Activated T-helper 1 cell treated with Interleukin-2 at 50 U/mL for 16 hours (primary cell): ENCODE measurements at regions not wholly inside any gene's neighbourhood (a gene's known extent, or its start where the extent isn't known, plus 50 kb on each side); places are given as distances from the start of the nearest gene placed in this dataset.

Source experiments
- DNase-seq: peaks from one replicate; pipeline ENCODE4 v3.0.0-alpha.2; 2020; ENCODE audit warnings: low read depth

DNA sequence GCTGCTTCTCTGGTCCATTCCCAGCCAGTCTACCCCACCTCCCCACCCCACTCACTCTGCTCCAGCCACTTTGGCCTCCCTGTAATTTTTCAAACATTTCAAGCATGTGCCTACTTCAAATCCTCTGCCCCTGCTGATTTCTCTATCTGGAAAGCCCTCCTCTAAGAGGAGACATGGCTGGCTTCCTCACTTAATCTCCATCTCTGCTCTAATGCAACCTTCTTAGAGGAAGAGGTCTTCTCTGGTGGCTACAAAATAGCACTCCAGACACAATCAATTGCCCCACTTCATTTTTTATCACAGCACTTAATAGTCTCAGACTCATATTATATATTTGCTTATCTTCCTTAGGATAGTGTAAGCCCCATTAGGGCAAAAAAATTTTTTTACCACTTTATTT lies 161.1 kb upstream of the SLC39A10 start:
- DNase-seq, result no peak

- no peak for DNase-seq
These were observed 161.7 kb upstream of the SLC39A10 start for GRCh38 chr2:195495351-195495750.

DNA sequence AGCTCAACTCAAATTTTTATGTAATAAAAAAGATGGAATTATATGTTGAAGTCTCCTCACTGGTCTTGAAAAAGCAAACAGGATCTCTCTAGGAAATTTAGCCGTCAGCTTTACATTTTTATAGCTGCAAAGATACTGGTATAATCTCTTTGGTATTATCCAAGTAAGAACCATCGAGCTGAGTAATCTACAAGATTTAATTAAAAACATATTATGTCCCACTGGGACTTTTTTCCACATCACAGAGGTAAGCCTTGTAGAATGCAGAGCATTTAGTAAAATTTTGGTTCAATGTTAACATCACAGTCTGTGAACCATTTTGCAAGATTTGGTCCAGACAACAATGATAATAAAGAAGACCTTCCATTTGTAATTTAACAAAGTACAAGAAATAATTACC lies 162.6 kb upstream of the SLC39A10 start:
- DNase-seq, result no peak

DNA sequence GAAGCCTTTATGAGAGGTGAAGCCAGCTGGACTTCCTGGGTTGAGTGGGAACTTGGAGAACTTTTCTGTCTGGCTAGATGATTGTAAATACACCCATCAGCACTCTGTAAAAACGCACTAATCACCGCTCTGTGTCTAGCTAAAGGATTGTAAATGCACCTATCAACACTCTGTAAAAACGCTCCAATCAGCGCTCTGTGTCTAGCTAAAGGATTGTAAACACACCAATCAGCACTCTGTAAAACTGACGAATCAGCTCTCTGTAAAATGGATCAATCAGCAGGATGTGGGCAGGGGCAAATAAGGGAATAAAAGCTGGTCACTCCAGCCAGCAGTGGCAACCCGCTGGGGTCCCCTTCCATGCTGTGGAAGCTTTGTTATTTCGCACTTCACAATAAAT lies 163.6 kb upstream of the SLC39A10 start:
- no peak for DNase-seq

DNA sequence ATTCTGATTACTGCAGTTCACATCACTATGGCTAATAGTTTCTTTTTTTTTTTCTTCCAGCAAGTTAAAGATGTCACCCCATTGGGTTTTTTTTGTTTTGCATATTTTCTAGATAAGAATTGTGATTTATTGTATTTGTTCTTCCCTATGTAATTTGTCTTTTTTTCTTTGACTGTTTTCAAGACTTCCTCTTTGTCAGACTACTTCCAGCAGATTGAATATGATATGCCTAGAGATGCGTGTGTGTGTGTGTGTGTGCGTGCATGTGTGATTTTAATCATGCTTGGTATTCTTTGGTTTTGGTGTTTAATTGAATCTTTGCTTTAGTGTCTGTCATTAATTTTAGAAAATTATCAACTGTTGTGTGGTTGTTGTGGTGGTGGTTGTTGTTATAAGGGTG lies 166.7 kb upstream of the SLC39A10 start:
- no peak for DNase-seq

DNA sequence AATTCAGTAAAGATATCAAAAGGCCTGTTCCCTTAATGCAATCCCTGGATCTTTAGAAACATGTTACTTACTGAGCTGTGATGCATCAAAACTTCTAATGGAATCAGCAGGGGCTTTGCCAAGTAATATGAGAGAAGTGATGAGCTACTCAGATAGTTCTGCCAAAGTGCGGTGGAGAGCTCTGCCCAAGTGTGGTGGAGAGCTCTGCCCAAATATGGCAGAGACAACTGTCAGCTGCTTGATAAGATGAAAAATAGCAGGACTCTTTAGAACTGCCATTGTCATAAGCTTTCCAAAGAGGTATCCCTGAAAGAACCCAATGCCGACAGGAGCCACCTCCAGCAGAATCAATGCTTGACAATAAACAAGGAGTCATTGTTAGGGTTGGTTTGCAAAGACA lies 167.9 kb upstream of the SLC39A10 start:
- no peak for DNase-seq

DNA sequence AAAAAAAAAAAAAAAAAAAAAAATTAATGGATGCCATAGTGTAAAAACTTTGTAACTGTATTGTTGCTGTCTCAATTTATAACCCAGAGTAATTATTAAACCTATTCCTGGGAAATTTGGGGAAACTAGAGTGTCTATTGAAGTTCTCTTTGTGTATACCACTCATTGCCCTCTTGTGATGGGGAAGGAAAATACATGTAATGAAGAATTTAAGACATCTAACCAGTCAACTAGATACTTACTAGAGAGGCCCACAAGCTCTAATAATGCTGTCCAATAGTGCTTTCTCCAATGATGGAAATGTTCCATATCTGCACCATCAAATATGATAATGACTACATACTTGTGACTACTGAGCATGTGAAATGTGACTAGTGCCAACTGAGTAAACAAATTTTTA lies 168.5 kb upstream of the SLC39A10 start:
- DNase-seq, result no peak

DNA sequence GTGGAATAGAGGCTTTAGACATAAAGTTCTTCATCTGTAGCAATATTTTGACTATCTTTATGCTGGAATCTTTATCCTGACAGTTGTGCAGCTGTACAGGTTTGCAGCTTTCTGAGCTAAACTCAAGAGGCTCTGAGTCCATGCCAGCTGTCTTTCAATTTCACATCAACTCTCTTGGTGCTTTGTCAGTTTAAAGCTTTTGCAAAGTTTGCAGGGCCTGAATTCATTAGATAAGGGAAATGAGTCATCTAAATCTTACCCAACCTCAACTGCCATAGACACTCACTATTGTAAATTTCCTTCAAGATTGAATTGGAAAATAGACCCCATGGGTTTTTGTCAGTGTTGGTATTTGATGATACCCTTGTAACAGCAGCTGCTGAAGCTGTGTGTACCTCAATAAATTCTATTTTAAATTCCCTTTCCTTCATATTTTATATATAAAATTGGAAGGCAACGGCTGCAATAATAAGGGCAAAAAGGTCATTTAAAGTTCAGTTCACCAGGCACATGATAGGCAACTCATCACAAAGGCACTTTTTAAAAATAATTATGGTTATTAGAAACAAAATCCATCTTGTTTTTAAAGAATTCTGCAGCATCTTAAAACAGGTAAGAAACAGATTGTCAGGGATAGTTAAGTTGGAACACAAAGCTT lies 169.9 kb upstream of the SLC39A10 start:
- DNase-seq, result no peak

DNA sequence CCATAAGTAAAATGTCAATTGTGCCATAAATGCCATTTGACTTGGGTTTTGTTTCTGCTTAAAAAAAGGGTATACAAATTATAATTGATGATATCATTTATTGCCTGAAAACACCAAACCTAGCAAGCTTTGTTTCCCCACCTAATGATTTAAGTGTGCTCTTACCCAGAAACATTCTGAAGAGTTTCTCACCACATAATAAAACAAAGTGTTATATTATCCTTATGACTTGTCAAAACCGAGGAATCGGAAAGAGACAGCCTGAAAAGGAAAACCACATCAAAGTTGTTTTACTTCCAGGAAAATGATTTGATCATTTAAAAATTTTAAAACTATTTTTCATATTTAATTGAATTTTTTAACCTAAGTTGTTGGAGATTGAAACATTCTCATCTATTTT lies 170.5 kb upstream of the SLC39A10 start:
- DNase-seq, result no peak

DNA sequence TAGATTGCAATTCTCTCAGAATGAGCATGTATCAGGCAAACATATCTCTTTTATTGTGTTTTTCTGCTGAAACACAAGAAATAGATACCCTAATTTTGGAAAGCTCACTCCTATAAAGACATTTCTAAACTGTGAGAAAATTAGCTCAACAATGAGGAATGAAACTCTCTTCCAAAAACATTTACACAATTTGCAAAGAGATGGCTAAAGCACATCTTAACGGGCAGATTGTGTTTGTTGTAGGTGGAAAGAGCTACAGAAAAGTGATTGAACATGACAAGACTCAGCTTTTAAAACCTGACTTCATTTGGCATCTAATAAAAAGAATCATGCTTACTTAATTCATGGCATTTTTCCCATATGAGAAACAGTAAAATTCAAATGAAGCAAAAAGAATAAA lies 175.0 kb upstream of the SLC39A10 start:
- DNase-seq, result no peak

GRCh38 chr2:195480121-195480520 lies 176.9 kb upstream of the SLC39A10 start:
- DNase-seq, result no peak

- no peak for DNase-seq
These were observed 177.6 kb upstream of the SLC39A10 start for GRCh38 chr2:195479407-195479806.

DNA sequence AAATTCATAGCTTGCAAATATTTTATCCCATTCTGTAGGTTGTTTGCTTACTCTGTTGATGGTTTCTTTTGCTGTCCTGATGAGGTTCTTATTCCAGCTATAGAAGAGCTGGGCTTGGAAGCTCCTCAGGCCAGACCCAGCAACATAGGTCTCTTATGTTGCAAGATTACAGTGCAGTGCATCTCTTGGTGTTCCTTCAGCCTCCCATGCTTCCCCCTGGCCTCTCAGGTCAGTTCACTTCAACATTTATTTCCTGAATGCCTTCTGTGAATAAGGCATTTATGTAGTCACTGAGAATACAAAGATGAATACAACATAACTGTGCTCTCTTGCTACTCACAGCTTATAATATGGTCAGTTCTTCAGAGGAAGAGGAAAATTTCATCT lies 179.0 kb upstream of the SLC39A10 start:
- no peak for DNase-seq

DNA sequence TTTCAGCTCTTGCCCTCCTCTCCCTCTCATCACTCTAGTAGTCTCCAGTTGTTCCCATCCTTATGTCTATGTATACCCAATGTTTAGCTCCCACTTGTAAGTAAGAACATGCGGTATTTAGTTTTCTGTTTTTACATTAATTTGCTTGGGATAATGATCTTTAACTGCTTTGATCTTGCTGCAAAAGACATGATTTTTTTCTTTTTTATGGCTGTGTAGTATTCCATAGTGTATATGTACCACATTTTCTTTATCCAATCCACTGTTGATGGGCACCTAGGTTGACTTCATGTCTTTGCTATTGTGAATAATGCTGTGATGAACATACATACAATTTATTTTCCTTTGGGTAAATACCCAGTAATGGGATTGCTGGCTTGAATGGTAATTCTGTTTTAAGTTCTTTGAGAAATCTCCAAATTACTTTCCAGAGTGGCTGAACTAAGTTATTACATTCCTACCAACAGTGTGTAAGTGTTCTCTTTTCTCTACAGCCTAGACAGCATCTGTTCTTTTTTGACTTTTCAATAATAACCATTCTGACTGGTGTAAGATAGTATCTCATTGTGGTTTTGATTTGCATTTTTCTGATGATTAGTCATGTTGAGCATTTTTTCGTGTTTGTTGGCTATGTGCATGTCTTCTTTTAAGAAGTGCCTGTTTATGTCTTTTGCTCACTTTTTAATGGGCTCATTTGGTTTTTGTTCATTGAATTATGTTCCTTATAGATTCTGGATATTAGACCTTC lies 179.6 kb upstream of the SLC39A10 start:
- DNase-seq, result no peak

GRCh38 chr2:195475336-195475735 lies 181.7 kb upstream of the SLC39A10 start:
- DNase-seq, result no peak

DNA sequence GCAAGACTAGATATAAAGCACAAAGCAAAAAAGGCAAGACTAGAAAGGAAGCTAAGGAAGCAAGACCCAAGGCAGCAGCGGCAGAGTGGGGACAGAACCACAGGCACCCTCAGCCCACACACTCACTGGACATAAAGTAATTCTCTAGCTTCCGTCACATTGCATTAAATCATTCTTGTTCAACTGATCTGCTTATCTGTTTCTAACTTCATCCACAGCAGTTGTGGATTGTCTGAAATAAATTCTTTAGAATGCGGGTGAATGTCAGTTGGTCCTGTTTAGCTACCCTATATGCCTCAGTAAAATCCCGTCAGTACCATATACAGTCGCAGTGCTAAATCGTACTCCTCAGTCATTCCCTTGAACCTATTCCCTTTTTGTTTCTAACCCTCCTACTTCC lies 183.2 kb upstream of the SLC39A10 start:
- DNase-seq, result no peak

- no peak for DNase-seq
These were observed 184.4 kb upstream of the SLC39A10 start for GRCh38 chr2:195472501-195473234.

GRCh38 chr2:195471807-195472206 lies 185.2 kb upstream of the SLC39A10 start:
- DNase-seq, result no peak

DNA sequence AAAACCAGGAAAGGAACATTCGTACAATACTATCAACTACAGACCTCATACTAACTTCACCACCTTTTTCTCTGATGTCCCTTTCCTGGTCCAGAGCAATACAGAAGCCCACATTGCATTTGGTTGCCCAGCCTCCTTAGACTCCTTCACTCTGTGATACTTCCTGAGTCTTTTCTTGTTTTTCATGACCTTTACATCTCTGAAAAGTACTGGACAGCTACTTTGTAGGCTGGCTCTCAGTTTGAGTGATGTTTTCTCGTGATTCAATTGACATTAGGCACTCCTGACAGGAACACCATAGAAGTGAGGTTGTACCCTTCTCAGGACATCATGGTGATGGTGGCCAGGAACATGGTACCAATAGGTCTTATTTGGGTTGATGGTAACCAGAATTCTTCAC lies 185.9 kb upstream of the SLC39A10 start:
- no peak for DNase-seq

- DNase-seq, result no peak
These were observed 186.4 kb upstream of the SLC39A10 start for GRCh38 chr2:195470622-195471021.

- DNase-seq, result no peak
These were observed 188.3 kb upstream of the SLC39A10 start for GRCh38 chr2:195468771-195469170.

- DNase-seq, result no peak
These were observed 190.6 kb upstream of the SLC39A10 start for GRCh38 chr2:195466427-195466826.

DNA sequence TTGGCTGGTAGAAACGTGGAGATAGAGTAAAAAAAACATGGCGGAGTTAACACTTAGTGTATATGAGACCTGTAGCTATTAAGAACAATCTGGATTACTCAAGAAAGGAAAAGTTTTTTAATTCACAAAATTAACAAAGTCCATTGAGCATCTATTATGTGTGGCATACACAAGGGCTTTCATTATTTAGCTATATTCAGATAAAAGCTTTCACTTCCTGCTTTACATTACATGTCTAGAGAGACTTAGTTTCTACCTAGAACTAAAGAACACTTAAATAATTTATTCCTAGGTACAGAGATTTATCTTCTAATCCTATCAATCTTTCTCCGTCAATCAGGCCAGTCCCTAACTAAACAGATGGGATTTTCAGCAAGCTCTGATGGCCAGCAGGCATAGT lies 196.0 kb upstream of the SLC39A10 start:
- no peak for DNase-seq
